Heart left ventricle (tissue), 16 donors: ENCODE measurements at regions not wholly inside any gene's neighbourhood (a gene's known extent, or its start where the extent isn't known, plus 50 kb on each side); places are given as distances from the start of the nearest gene placed in this dataset.

Experiments used
- ATAC-seq, 4 donors: fragments of 200-7000 bp; cut with Tn5 transposase; one replicate each; pipeline ENCODE4 v1.9.1; 2020 to 2022; ENCODE audit warnings: moderate library complexity in 4 of 4, mild to moderate bottlenecking in 3 of 4, moderate number of reproducible peaks in 1 of 4
- DNase-seq, 5 donors: peaks; one replicate each; pipeline ENCODE4 v3.0.0-alpha.2; 2020
- H3K27ac ChIP-seq, 12 donors: fragments of 200-600 bp; sonication (generic) in 4 of 12; one replicate each; pipeline versions ENCODE4 v1.5.0 to v1.8.0; 2016 to 2022; ENCODE audit warnings: mild to moderate bottlenecking in 2 of 12
- H3K27me3 ChIP-seq, 9 donors: fragments of 200-600 bp; sonication (generic) in 2 of 9; one replicate each; pipeline versions ENCODE4 v1.5.1 to v1.8.0; 2016 to 2022; ENCODE audit warnings: mild to moderate bottlenecking in 3 of 9
- H3K36me3 ChIP-seq, 9 donors: fragments of 200-600 bp; sonication (generic) in 2 of 9; one replicate each; pipeline versions ENCODE4 v1.5.0 to v1.8.0; 2018 to 2022; ENCODE audit warnings: mild to moderate bottlenecking in 2 of 9
- H3K4me1 ChIP-seq, 12 donors: fragments of 200-600 bp; sonication (generic) in 4 of 12; one replicate each; pipeline versions ENCODE4 v1.5.0 to v1.8.0; 2016 to 2022; ENCODE audit warnings: mild to moderate bottlenecking in 3 of 12
- H3K4me3 ChIP-seq, 12 donors: fragments of 200-600 bp; sonication (generic) in 4 of 12; one replicate each; pipeline versions ENCODE4 v1.5.0 to v1.8.0; 2017 to 2022; ENCODE audit warnings: mild to moderate bottlenecking in 9 of 12, moderate library complexity in 4 of 12
- H3K9me3 ChIP-seq, 12 donors: fragments of 200-600 bp; sonication (generic) in 4 of 12; one replicate each; pipeline versions ENCODE4 v1.5.0 to v1.8.0; 2016 to 2022; ENCODE audit warnings: mild to moderate bottlenecking in 1 of 12
- CTCF ChIP-seq, 12 donors: fragments of 200-600 bp; sonication (generic) in 4 of 12; IDR thresholded peaks; one replicate each; pipeline versions ENCODE4 v1.5.0 to v1.8.0; 2018 to 2022; ENCODE audit warnings: antibody characterized with exemption in 12 of 12, mild to moderate bottlenecking in 5 of 12
- POLR2A ChIP-seq, 2 donors: fragments of 450-650 bp; IDR thresholded peaks; one replicate each; pipeline ENCODE4 v1.6.1; 2017; ENCODE audit warnings: antibody characterized with exemption in 2 of 2, mild to moderate bottlenecking in 2 of 2, moderate library complexity in 2 of 2
- WGBS, 4 donors: extraction: QIAGEN DNeasy Blood & Tissue Kit in 2 of 4; methylation state at CpG; one replicate each; pipeline versions ENCODE4 v1.1.5 to v1.1.7; 2013 to 2018; 5-methylcytosine and 5-hydroxymethylcytosine counted together
- intact Hi-C, 10 donors: fragments of 100-400 bp; cut with DNase I; formaldehyde crosslinking; loops; one replicate each; pipeline versions ENCODE4 v1.11.1 to v1.14.2; 2022
- donor health status: ischemic (EF 13 %, LVEDD 7.1; RV severe dilation, severe dysfunction).
- donor health status: healthy with polysubstance abuse.
- donor health status: DM: no; HTN: yes; CAD: no.
- donor health status: DM: no; HTN: no; CAD: no.
- donor health status: ischemic (EF 25% LVEDD 6.9; RV normal size, moderate dysfunction).
- donor health status: ischemic (EF 25% LVEDD 5.7; RV mildly dilated, moderate dysfunction).
- donor health status: healthy.
- donor health status: DM: yes; HTN: yes; CAD: no.
- donor health status: ischemic (EF 35%, LVEDD 5.7; RV mildly dilated, moderate dysfunction).
- donor health status: nonischemic (EF 11% LVEDD 7.7; RV severe dilation, severe dysfunction).
- donor health status: DM: yes; HTN: yes; CAD: no.
- donor health status: PGD.
- donor health status: ischemic (EF 29% LVEDD 5.4; RV normal size, mild dysfunction).
- donor health status: nonischemic (EF 23%, LVEDD 6.1; RV moderate dilation, normal function).

- no peak overlapping the region for H3K4me3 ChIP-seq
- no peak overlapping the region for H3K27ac ChIP-seq
- H3K9me3 ChIP-seq: no peaks in the 10 kb centered on the region
- no peak for ATAC-seq
- TF ChIP-seq POLR2A (IDR thresholded peaks at IDR 0.05) (no peak), CTCF (IDR thresholded peaks at IDR 0.05) (no peak)
- no peaks in the 10 kb centered on the region for H3K36me3 ChIP-seq
- no peaks in the 10 kb centered on the region for H3K27me3 ChIP-seq
- intact Hi-C loops: loop anchor here in 1 of 10 donors (10.0 kb wide), 1 partner anchor 104 kb away; no protein-coding TSS in a partner anchor
- H3K4me1 ChIP-seq: peaks cover 0 to 18% (median 2%) of the 10 kb centered on the region in 12 donors
- no peak for DNase-seq
These were observed 246.9 kb upstream of the PRDM1 start for GRCh38 chr6:105839266-105839665.

GRCh38 chr6:105838171-105838570 is 248.0 kb upstream of the PRDM1 start:
- ATAC-seq (no peak), DNase-seq (peak in 3 of 5 donors; percentile 33 to 43 (median 34))
- peak overlapping the region in 1 of 12 donors; percentile 1 for H3K27ac ChIP-seq
- no peak overlapping the region for H3K4me3 ChIP-seq
- intact Hi-C loops: loop anchor here in 1 of 10 donors (10.0 kb wide), 1 partner anchor 103 kb away; no protein-coding TSS in a partner anchor
- peaks cover 0 to 18% (median 0%) of the 10 kb centered on the region in 12 donors for H3K4me1 ChIP-seq
- H3K36me3 ChIP-seq: no peaks in the 10 kb centered on the region
- 5 to 21% (median 10%) methylated on average over 1 of the region's 1 CpG for WGBS, 4 donors
- no peaks in the 10 kb centered on the region for H3K9me3 ChIP-seq
- no peaks in the 10 kb centered on the region for H3K27me3 ChIP-seq
- no peak for TF ChIP-seq CTCF (IDR thresholded peaks at IDR 0.05)
- no peak for TF ChIP-seq POLR2A (IDR thresholded peaks at IDR 0.05)

GRCh38 chr6:105836889-105837288 is 249.2 kb upstream of the PRDM1 start:
- no peaks in the 10 kb centered on the region for H3K27me3 ChIP-seq
- peaks cover 0 to 28% (median 0%) of the 10 kb centered on the region in 12 donors for H3K4me1 ChIP-seq
- TF ChIP-seq CTCF (IDR thresholded peaks at IDR 0.05) (no peak), POLR2A (IDR thresholded peaks at IDR 0.05) (no peak)
- H3K27ac ChIP-seq: no peak overlapping the region
- H3K9me3 ChIP-seq: no peaks in the 10 kb centered on the region
- no peak for ATAC-seq
- H3K4me3 ChIP-seq: no peak overlapping the region
- intact Hi-C loops: loop anchor here in 1 of 10 donors (10.0 kb wide), 1 partner anchor 102 kb away; no protein-coding TSS in a partner anchor
- no peak for DNase-seq
- 85 to 94% (median 92%) methylated on average over 5 of the region's 5 CpGs for WGBS, 4 donors
- H3K36me3 ChIP-seq: no peaks in the 10 kb centered on the region

GRCh38 chr6:105836379-105836778 is 249.8 kb upstream of the PRDM1 start:
- H3K4me1 ChIP-seq: peaks cover 0 to 32% (median 0%) of the 10 kb centered on the region in 12 donors
- ATAC-seq (no peak), DNase-seq (no peak)
- 92 to 96% (median 93%) methylated on average over 5 of the region's 5 CpGs for WGBS, 4 donors
- H3K27ac ChIP-seq: no peak overlapping the region
- no peaks in the 10 kb centered on the region for H3K9me3 ChIP-seq
- no peak overlapping the region for H3K4me3 ChIP-seq
- H3K27me3 ChIP-seq: no peaks in the 10 kb centered on the region
- intact Hi-C loops: loop anchor here in 1 of 10 donors (10.0 kb wide), 1 partner anchor 102 kb away; no protein-coding TSS in a partner anchor
- no peaks in the 10 kb centered on the region for H3K36me3 ChIP-seq
- TF ChIP-seq CTCF (IDR thresholded peaks at IDR 0.05) (no peak), POLR2A (IDR thresholded peaks at IDR 0.05) (no peak)
